Parathyroid adenoma (tissue), 2 donors: ENCODE measurements at regions not wholly inside any gene's neighbourhood (a gene's known extent, or its start where the extent isn't known, plus 50 kb on each side); places are given as distances from the start of the nearest gene placed in this dataset.

Experiments used
- H2AFZ ChIP-seq: fragments of 300-600 bp; sonication (generic); one replicate; pipeline ENCODE4 v1.7.0; 2017; ENCODE audit warnings: antibody characterized with exemption, mild to moderate bottlenecking
- H3K27ac ChIP-seq: fragments of 300-600 bp; sonication (generic); one replicate; pipeline ENCODE4 v1.7.0; 2017
- H3K27me3 ChIP-seq: fragments of 300-600 bp; sonication (generic); one replicate; pipeline ENCODE4 v1.7.0; 2017; ENCODE audit warnings: low read length; ENCODE audit not compliant: control insufficient read depth, insufficient read depth
- H3K36me3 ChIP-seq: fragments of 300-600 bp; sonication (generic); one replicate; pipeline ENCODE4 v1.7.0; 2017; ENCODE audit warnings: low read length; ENCODE audit not compliant: control insufficient read depth, insufficient read depth
- H3K4me1 ChIP-seq: fragments of 300-600 bp; sonication (generic); one replicate; pipeline ENCODE4 v1.7.0; 2017; ENCODE audit warnings: control low read depth
- H3K4me2 ChIP-seq: fragments of 300-600 bp; sonication (generic); one replicate; pipeline ENCODE4 v1.7.0; 2017; ENCODE audit warnings: low read length
- H3K4me3 ChIP-seq: fragments of 300-600 bp; sonication (generic); one replicate; pipeline ENCODE4 v1.7.0; 2017; ENCODE audit warnings: low read depth, low read length
- H3K79me2 ChIP-seq: fragments of 300-600 bp; sonication (generic); one replicate; pipeline ENCODE4 v1.7.0; 2017; ENCODE audit warnings: control low read depth
- H3K9ac ChIP-seq: fragments of 300-600 bp; sonication (generic); one replicate; pipeline ENCODE4 v1.7.0; 2017; ENCODE audit warnings: mild to moderate bottlenecking
- H3K9me3 ChIP-seq: fragments of 300-600 bp; sonication (generic); one replicate; pipeline ENCODE4 v1.7.0; 2017; ENCODE audit warnings: low read length; ENCODE audit not compliant: control insufficient read depth
- CTCF ChIP-seq: fragments of 300-600 bp; sonication (generic); IDR thresholded peaks from one replicate; pipeline ENCODE4 v1.7.0; 2017; ENCODE audit warnings: antibody characterized with exemption, mild to moderate bottlenecking
- donor health status: primary hyperparathyroidism.

GRCh38 chr1:186750257-186750656 lies 70.0 kb upstream of the PTGS2 start:
- no peak for TF ChIP-seq CTCF
- H3K4me3 ChIP-seq, result no peak overlapping the region
- H3K4me2 ChIP-seq, result no peak overlapping the region
- no peaks in the 10 kb centered on the region for H3K27me3 ChIP-seq
- H3K36me3 ChIP-seq, result no peaks in the 10 kb centered on the region
- H3K9ac ChIP-seq, result no peak overlapping the region
- H2AFZ ChIP-seq, result no peak overlapping the region
- H3K9me3 ChIP-seq, result no peaks in the 10 kb centered on the region
- H3K27ac ChIP-seq, result no peak overlapping the region
- no peaks in the 10 kb centered on the region for H3K4me1 ChIP-seq
- H3K79me2 ChIP-seq, result no peaks in the 10 kb centered on the region

GRCh38 chr1:186749820-186750219 lies 69.6 kb upstream of the PTGS2 start:
- Histone ChIP-seq H3K27me3 (no peaks in the 10 kb centered on the region), H3K4me3 (no peak overlapping the region), H3K9ac (no peak overlapping the region), H2AFZ (no peak overlapping the region), H3K4me2 (no peak overlapping the region), H3K4me1 (no peaks in the 10 kb centered on the region), H3K79me2 (no peaks in the 10 kb centered on the region), H3K9me3 (no peaks in the 10 kb centered on the region), H3K27ac (no peak overlapping the region), H3K36me3 (no peaks in the 10 kb centered on the region)
- no peak for TF ChIP-seq CTCF

- Histone ChIP-seq H2AFZ (no peak overlapping the region), H3K9me3 (no peaks in the 10 kb centered on the region), H3K79me2 (no peaks in the 10 kb centered on the region), H3K9ac (no peak overlapping the region), H3K4me3 (no peak overlapping the region), H3K4me2 (no peak overlapping the region), H3K36me3 (no peaks in the 10 kb centered on the region), H3K27me3 (no peaks in the 10 kb centered on the region), H3K4me1 (no peaks in the 10 kb centered on the region), H3K27ac (no peak overlapping the region)
- TF ChIP-seq CTCF, result no peak
Measured at GRCh38 chr1:186747661-186748060, 67.4 kb upstream of the PTGS2 start.

- Histone ChIP-seq H3K27me3 (no peaks in the 10 kb centered on the region), H2AFZ (no peak overlapping the region), H3K9me3 (no peaks in the 10 kb centered on the region), H3K4me2 (no peak overlapping the region), H3K4me3 (no peak overlapping the region), H3K36me3 (no peaks in the 10 kb centered on the region), H3K27ac (no peak overlapping the region), H3K79me2 (no peaks in the 10 kb centered on the region), H3K9ac (no peak overlapping the region), H3K4me1 (no peaks in the 10 kb centered on the region)
- no peak for TF ChIP-seq CTCF
Measured at GRCh38 chr1:186745531-186746146, 65.4 kb upstream of the PTGS2 start.

- Histone ChIP-seq H3K27ac (no peak overlapping the region), H3K9me3 (no peaks in the 10 kb centered on the region), H3K4me1 (peaks cover 5% of the 10 kb centered on the region), H3K9ac (no peak overlapping the region), H3K4me2 (no peak overlapping the region), H3K27me3 (no peaks in the 10 kb centered on the region), H3K36me3 (no peaks in the 10 kb centered on the region), H2AFZ (no peak overlapping the region), H3K79me2 (no peaks in the 10 kb centered on the region), H3K4me3 (no peak overlapping the region)
- TF ChIP-seq CTCF, result no peak
Measured at GRCh38 chr1:186741640-186742039, 61.4 kb upstream of the PTGS2 start.
